Activated T-cell treated with anti-CD3 and anti-CD28 coated beads, Interleukin-2, amount 50 U/mL, for 48 hours (primary cell): ENCODE measurements at regions not wholly inside any gene's neighbourhood (a gene's known extent, or its start where the extent isn't known, plus 50 kb on each side); places are given as distances from the start of the nearest gene placed in this dataset.
"Not testable (repeated sequence)": the region's sequence is repeated elsewhere in the genome, so short reads cannot be mapped to it uniquely, and the experiment has no call there.

Experiments used
- DNase-seq, 2 experiments: peaks; one replicate each; pipeline ENCODE4 v3.0.0-alpha.2; 2020

- no peak for DNase-seq
Measured at GRCh38 chr1:59188413-59189213, 108.3 kb upstream of the FGGY start.

GRCh38 chr1:59193443-59194093 lies 103.3 kb upstream of the FGGY start:
- no peak for DNase-seq

DNA sequence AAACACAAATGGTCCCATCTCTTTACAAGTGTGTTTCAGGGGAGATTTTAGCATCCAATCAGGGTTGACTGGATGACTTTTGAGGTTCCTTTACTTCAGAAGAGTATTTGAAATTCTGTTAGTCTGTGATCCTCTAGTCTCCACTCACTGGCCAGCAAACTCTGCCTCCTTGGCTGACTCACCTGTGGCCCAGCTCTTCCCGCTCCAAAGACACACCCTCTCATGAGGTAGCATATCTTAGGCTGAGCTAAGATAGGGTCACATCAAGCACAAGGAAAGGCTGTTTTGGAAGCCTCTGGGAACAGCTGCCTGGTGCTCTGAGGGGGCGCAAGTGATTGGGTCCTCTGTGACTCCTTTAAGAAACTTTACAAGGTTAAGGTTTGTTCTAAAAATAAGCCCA lies 102.3 kb upstream of the FGGY start:
- DNase-seq = no peak

GRCh38 chr1:59195151-59195550 lies 101.7 kb upstream of the FGGY start:
- DNase-seq = no peak

DNA sequence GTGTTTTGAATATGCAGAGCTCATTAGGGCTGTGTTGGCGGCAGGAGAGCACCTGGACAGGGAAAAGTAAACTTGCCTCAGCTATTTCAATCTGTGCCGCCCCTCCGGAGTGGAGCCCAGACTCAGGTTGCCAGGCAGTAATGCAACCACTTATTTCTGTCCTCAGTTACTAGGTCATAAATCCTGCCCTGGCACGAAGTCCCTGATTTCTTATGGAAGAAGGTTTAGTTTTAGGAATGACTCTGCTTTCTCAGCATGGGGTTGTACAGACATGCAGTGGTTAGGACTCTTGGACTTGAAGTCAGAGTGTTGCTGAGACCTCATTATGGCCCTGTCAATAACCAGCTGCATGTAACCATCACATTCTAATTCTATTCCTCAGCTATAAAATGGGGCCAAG lies 98.3 kb upstream of the FGGY start:
- no peak for DNase-seq

DNA sequence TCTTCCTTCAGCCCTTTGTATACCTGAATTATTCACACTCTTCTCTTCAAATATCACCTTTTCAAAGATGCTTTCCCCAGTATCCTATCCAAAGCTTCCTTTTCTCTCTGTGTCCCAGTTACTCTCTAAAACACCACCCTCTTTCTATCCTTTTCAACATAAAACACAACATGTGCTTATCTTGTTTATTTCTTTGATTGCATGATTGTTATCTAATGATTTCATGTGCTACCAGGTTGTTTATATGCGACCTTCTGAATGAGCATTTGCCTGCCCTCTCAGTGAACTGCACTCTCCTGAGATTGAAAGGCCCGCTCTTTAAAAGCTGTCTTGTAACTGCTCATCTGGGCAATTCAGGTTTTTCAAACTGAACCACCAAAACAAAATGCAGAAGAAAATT lies 97.7 kb upstream of the FGGY start:
- DNase-seq = no peak

DNA sequence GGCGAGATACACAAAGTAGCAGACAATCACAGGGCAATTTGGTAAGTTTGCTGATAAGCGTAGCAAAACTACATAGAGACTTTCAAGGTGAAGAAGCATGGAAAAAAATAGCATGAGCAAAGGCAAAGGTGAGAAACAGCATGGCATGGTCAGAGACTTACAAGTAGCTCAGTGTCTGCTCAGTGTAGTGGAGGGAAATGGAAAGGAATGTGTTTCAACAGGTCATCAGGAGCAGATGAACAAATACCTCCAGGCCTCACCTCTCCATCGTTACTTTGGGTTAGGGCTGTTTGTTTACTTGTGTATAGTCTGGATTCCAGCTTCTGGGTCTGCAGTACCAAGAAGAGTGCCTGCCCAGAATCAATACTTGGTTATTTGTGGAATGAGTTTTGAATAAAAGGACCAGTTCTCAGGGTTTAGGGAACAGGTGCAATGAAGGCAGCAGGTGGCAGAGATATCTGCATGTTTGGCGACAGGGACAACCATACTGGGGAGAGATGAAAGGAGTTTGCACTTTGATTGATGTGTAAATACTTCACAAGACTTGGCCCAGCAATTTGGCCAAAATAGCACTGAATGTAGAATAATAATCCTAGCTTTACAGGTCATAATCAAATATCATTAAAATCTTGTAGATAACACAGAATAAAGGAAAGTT lies 97.0 kb upstream of the FGGY start:
- DNase-seq = no peak

- DNase-seq = no peak
Measured at GRCh38 chr1:59201341-59201740, 95.6 kb upstream of the FGGY start.

- no peak for DNase-seq
Measured at GRCh38 chr1:59202455-59202854, 94.4 kb upstream of the FGGY start.

DNA sequence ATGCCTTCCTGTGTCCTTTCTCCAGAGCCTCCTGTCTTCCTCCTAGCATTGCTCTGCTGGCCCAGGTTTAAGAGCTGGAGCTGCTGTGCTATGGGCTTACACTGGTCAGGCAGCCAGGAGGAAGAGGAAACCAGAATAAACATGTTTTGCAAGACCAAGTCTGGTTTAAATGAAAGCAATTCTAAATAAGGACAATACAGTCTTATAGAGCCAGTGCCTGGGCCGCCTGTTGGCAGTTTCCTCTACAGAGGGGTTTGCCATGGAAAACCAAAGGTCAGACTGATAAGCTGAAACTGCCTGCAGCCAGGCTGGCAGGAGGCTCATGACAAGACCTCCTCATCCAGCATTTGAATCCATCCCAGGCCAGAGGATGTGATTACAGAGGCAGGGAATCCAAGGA lies 92.9 kb upstream of the FGGY start:
- no peak for DNase-seq

- DNase-seq = not testable (repeated sequence)
Measured at GRCh38 chr1:59206616-59207015, 90.3 kb upstream of the FGGY start.

GRCh38 chr1:59210430-59210829 lies 86.5 kb upstream of the FGGY start:
- DNase-seq = not testable (repeated sequence)

- DNase-seq = no peak
Measured at GRCh38 chr1:59212706-59213105, 84.2 kb upstream of the FGGY start.

GRCh38 chr1:59214248-59215208 lies 82.4 kb upstream of the FGGY start:
- DNase-seq = no peak

DNA sequence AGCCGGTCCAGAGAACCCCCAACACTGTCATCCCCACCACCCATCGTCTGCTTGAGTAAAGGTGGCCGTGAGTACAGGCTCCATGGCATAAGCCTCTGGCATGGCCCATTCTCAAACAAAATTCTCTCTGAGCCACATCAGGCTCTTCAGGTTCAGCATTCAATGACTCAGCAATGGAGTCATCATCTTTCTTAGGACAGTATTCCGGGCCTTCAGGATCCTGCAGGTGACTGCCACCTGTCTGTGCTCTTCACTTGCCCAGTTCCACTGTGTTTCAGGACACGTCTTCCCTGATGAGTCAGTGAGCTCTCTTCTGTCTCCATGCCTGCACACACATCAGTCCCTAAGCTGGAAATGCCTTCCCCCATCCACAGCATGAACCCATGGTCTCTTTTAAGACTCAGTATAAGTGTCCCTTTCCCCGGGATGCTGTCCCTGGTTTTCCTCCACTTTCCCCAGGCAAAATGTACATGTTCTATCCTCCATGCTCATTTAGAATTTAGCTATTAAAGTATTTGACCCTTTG lies 81.1 kb upstream of the FGGY start:
- DNase-seq = no peak

- not testable (repeated sequence) for DNase-seq
Measured at GRCh38 chr1:59217439-59217838, 79.5 kb upstream of the FGGY start.

DNA sequence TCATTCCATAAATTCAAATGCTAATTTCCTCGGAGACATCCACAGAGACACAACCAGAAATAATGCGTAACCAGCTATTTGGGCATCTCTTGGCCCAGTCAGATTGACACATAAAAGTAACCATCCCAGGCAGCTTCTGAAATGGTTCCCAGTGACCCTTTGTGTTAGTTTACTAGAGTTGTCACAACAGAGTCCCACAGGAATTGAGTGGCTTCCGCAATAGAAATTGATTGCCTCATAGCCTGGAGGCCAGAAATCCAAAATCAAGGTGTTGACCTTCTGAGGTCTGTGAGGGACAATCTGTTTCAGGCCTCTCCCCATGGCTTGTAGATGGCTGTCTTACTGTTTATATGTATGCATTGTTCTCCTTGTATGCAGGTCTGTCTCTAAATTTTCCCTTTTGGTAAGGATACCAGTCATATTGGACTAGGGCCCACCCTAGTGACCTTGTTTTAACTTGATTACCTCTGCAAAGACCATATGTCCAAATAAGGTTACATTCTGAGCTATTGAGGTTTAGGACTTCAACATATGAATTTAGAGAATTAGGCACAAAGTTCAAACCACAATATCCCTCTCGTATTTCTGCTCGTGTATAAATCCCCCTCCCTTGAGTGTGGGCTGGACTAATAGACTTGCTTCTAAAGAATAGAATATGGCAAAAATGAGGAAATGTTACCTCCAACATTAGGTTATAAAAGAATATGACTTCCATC lies 78.2 kb upstream of the FGGY start:
- no peak for DNase-seq

DNA sequence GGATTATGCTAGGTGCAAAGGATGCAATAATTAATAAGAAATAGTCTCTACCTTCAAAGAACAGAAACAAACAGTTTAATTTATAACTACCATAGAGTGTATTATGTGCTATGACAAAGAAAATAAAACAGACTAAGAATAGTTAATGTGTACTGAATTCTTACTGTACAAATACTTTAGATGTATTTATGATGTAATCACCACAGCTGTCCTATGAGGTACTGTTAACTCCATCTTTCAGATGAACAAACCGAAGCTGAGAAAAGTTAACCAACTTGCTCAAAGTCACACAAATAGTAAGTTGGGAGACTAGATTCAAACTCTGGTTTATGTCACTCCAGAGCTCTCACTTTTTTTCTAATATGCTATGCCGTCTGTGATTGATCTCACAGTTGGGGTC lies 77.0 kb upstream of the FGGY start:
- DNase-seq = no peak

GRCh38 chr1:59220356-59220755 lies 76.5 kb upstream of the FGGY start:
- no peak for DNase-seq

GRCh38 chr1:59223198-59223597 lies 73.7 kb upstream of the FGGY start:
- no peak for DNase-seq

- DNase-seq = no peak
Measured at GRCh38 chr1:59223989-59224634, 72.8 kb upstream of the FGGY start.
